ENCODE measurements at regions not wholly inside any gene's neighbourhood (a gene's known extent, or its start where the extent isn't known, plus 50 kb on each side); places are given as distances from the start of the nearest gene placed in this dataset.

DNA sequence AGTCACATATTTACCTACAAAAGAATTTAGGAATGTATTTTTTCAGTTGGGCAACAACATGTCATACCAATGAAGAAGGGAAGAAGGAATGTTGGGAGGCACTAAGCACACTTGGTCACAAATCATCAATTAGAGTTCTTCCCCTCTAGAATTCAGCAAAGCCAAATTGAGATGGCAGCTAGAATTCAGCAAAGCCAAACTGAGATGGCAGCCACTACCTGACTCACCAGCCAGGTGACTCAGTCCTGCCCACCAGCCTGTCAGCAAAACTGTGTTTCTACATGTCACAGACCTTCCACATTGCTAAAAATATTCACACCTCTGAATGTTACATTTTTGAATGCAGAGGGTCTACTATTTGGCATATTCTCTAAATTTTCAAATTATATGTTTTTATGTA is 63.2 kb upstream of the NOCT start:
- no peaks in the 10 kb centered on the region for H3K27me3 ChIP-seq
- DNase-seq = no peak
- TF ChIP-seq, protein P1, sequence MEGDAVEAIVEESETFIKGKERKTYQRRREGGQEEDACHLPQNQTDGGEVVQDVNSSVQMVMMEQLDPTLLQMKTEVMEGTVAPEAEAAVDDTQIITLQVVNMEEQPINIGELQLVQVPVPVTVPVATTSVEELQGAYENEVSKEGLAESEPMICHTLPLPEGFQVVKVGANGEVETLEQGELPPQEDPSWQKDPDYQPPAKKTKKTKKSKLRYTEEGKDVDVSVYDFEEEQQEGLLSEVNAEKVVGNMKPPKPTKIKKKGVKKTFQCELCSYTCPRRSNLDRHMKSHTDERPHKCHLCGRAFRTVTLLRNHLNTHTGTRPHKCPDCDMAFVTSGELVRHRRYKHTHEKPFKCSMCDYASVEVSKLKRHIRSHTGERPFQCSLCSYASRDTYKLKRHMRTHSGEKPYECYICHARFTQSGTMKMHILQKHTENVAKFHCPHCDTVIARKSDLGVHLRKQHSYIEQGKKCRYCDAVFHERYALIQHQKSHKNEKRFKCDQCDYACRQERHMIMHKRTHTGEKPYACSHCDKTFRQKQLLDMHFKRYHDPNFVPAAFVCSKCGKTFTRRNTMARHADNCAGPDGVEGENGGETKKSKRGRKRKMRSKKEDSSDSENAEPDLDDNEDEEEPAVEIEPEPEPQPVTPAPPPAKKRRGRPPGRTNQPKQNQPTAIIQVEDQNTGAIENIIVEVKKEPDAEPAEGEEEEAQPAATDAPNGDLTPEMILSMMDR (IDR thresholded peaks at IDR 0.05) = no peak
- TF ChIP-seq POLR2A (IDR thresholded peaks at IDR 0.05) = no peak
- no peak overlapping the region for H3K27ac ChIP-seq
- intact Hi-C loops (cut with DNase I) = no loop called here
- H3K9me3 ChIP-seq = no peaks in the 10 kb centered on the region
- H3K4me1 ChIP-seq = peaks cover 0 to 26% (median 15%) of the 10 kb centered on the region in 3 donors
- no peaks in the 10 kb centered on the region for H3K36me3 ChIP-seq
- no peak overlapping the region for H3K4me3 ChIP-seq

GRCh38 chr4:138951764-138952163 is 63.8 kb upstream of the NOCT start:
- Histone ChIP-seq H3K4me3 (no peak overlapping the region), H3K9me3 (no peaks in the 10 kb centered on the region), H3K27ac (peak overlapping the region in 1 of 4 donors; percentile 14), H3K36me3 (no peaks in the 10 kb centered on the region), H3K27me3 (no peaks in the 10 kb centered on the region), H3K4me1 (peaks cover 0 to 26% (median 15%) of the 10 kb centered on the region in 3 donors)
- 38 to 43% methylated on average over 1 of the region's 1 CpG for WGBS, 2 donors
- intact Hi-C loops (cut with DNase I) = no loop called here
- DNase-seq = no peak
- TF ChIP-seq, protein P1 (IDR thresholded peaks at IDR 0.05) = no peak
- TF ChIP-seq POLR2A (IDR thresholded peaks at IDR 0.05) = no peak

GRCh38 chr4:138949866-138950265 is 65.7 kb upstream of the NOCT start:
- TF ChIP-seq, protein P1 (IDR thresholded peaks at IDR 0.05) = no peak
- no peak for TF ChIP-seq POLR2A (IDR thresholded peaks at IDR 0.05)
- no peaks in the 10 kb centered on the region for H3K36me3 ChIP-seq
- no peak overlapping the region for H3K27ac ChIP-seq
- intact Hi-C loops (cut with DNase I) = no loop called here
- peaks cover 0 to 26% (median 15%) of the 10 kb centered on the region in 3 donors for H3K4me1 ChIP-seq
- WGBS, 2 donors = 72 to 96% methylated on average over 3 to 4 of the region's 4 CpGs
- H3K4me3 ChIP-seq = no peak overlapping the region
- no peak for DNase-seq
- no peaks in the 10 kb centered on the region for H3K9me3 ChIP-seq
- H3K27me3 ChIP-seq = no peaks in the 10 kb centered on the region

DNA sequence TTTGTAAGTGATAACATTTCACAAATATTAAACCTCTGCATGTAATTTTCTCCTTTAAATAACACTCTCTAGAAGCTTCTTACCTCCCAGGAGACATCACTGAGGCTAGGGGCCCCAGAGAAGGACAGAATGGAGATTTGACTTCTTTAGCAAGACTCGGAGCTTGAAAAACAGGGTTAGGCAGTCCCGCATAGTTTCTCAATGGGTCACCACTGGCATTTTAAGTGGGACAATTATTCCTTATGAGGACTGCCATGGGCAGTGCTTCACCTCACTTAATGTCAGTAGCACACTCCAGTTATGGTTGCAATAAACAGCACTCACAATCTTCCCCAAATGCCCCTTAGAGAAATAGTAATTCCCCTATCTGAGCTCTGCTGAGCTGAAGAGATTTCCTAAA is 66.7 kb upstream of the NOCT start:
- no peaks in the 10 kb centered on the region for H3K36me3 ChIP-seq
- no peaks in the 10 kb centered on the region for H3K27me3 ChIP-seq
- no peak for DNase-seq
- peaks cover 0 to 21% (median 15%) of the 10 kb centered on the region in 3 donors for H3K4me1 ChIP-seq
- no peak overlapping the region for H3K4me3 ChIP-seq
- WGBS, 2 donors = 40 to 76% methylated on average over 2 of the region's 2 CpGs
- intact Hi-C loops (cut with DNase I) = no loop called here
- no peak overlapping the region for H3K27ac ChIP-seq
- no peak for TF ChIP-seq POLR2A (IDR thresholded peaks at IDR 0.05)
- TF ChIP-seq, protein P1 (IDR thresholded peaks at IDR 0.05) = no peak
- H3K9me3 ChIP-seq = no peaks in the 10 kb centered on the region

- TF ChIP-seq, protein P1 (IDR thresholded peaks at IDR 0.05) = no peak
- no peak for TF ChIP-seq POLR2A (IDR thresholded peaks at IDR 0.05)
- Histone ChIP-seq H3K9me3 (no peaks in the 10 kb centered on the region), H3K4me1 (no peaks in the 10 kb centered on the region), H3K27ac (no peak overlapping the region), H3K27me3 (no peaks in the 10 kb centered on the region), H3K4me3 (no peak overlapping the region), H3K36me3 (no peaks in the 10 kb centered on the region)
- intact Hi-C loops (cut with DNase I) = no loop called here
- 100% methylated on average over 1 of the region's 1 CpG; no CpG with 5 or more reads in 1 of the 2 donors for WGBS, 2 donors
- no peak for DNase-seq
These were observed 69.3 kb upstream of the NOCT start for GRCh38 chr4:138946306-138946705.

All from esophagus squamous epithelium (tissue), 5 donors.